NB4 (cell line): ENCODE measurements at regions not wholly inside any gene's neighbourhood (a gene's known extent, or its start where the extent isn't known, plus 50 kb on each side); places are given as distances from the start of the nearest gene placed in this dataset.

Experiments used
- TF ChIP-seq, protein P1 (sequence below): IDR thresholded peaks from one replicate; pipeline ENCODE4 v1.5.1; 2012; ENCODE audit warnings: low read depth, low read length
- TF ChIP-seq, protein P2 (sequence below): IDR thresholded peaks from 2 replicates; pipeline ENCODE4 v1.6.1; 2011; ENCODE audit warnings: low read depth, low read length

DNA sequence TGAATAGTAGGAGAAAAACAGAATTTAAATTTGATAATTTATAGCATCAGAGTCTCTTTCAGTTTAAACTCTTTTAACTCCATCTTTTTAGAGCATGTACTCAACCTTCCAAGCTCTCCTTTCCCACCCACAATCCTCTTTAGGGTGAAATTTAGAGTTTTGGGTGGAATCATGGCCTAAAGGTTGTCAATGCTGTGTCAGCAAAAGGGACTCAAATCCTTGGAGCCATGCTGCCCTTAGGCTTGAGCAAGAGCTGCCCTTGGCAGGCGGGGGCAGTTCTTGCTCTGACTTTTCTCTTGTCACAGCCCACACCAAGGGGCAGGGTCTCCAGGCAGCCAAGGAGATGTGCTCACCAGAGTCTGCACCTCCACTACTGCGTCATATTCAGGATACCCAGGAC is 102.4 kb downstream of the MTX3 start:
- TF ChIP-seq, protein P1, sequence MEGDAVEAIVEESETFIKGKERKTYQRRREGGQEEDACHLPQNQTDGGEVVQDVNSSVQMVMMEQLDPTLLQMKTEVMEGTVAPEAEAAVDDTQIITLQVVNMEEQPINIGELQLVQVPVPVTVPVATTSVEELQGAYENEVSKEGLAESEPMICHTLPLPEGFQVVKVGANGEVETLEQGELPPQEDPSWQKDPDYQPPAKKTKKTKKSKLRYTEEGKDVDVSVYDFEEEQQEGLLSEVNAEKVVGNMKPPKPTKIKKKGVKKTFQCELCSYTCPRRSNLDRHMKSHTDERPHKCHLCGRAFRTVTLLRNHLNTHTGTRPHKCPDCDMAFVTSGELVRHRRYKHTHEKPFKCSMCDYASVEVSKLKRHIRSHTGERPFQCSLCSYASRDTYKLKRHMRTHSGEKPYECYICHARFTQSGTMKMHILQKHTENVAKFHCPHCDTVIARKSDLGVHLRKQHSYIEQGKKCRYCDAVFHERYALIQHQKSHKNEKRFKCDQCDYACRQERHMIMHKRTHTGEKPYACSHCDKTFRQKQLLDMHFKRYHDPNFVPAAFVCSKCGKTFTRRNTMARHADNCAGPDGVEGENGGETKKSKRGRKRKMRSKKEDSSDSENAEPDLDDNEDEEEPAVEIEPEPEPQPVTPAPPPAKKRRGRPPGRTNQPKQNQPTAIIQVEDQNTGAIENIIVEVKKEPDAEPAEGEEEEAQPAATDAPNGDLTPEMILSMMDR: no peak
- TF ChIP-seq, protein P2, sequence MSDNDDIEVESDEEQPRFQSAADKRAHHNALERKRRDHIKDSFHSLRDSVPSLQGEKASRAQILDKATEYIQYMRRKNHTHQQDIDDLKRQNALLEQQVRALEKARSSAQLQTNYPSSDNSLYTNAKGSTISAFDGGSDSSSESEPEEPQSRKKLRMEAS: no peak
